ENCODE measurements at regions not wholly inside any gene's neighbourhood (a gene's known extent, or its start where the extent isn't known, plus 50 kb on each side); places are given as distances from the start of the nearest gene placed in this dataset.

GRCh38 chr6:22670605-22671004, 101.2 kb downstream of the HDGFL1 start:
- Histone ChIP-seq H3K9ac (ENCODE audit: low read length) (no peak overlapping the region), H3K27me3 (ENCODE audit: insufficient read depth, low read length) (no peaks in the 10 kb centered on the region), H3K9me3 (ENCODE audit: low read length) (no peaks in the 10 kb centered on the region), H3K9me2 (ENCODE audit: low read depth, low read length) (no peaks in the 10 kb centered on the region), H3K4me3 (ENCODE audit: low read depth, low read length, poor library complexity, severe bottlenecking) (no peak overlapping the region), H3K79me2 (ENCODE audit: insufficient read depth, low read length) (no peaks in the 10 kb centered on the region), H3F3A (ENCODE audit: insufficient read depth, low read length) (no peaks in the 10 kb centered on the region), H3K36me3 (ENCODE audit: insufficient read depth, low read length) (no peaks in the 10 kb centered on the region), H3K27ac (ENCODE audit: low read depth, low read length, poor library complexity, severe bottlenecking) (no peak overlapping the region), H3K4me1 (ENCODE audit: insufficient read depth, low read length, severe bottlenecking) (no peaks in the 10 kb centered on the region), H4K20me1 (ENCODE audit: insufficient read depth, low read length) (no peaks in the 10 kb centered on the region), H2AFZ (ENCODE audit: low read length) (no peak overlapping the region), H3K4me2 (ENCODE audit: low read length) (no peak overlapping the region)
- TF ChIP-seq CTCF (IDR thresholded peaks at IDR 0.05; ENCODE audit: low read length) (no peak), EZH2 (IDR thresholded peaks at IDR 0.05; ENCODE audit: borderline replicate concordance, low read length) (no peak)

GRCh38 chr6:22673474-22673873, 104.1 kb downstream of the HDGFL1 start:
- no peaks in the 10 kb centered on the region for H3K79me2 ChIP-seq (ENCODE audit: insufficient read depth, low read length)
- no peaks in the 10 kb centered on the region for H3K4me1 ChIP-seq (ENCODE audit: insufficient read depth, low read length, severe bottlenecking)
- H3K27me3 ChIP-seq (ENCODE audit: insufficient read depth, low read length): no peaks in the 10 kb centered on the region
- H3K36me3 ChIP-seq (ENCODE audit: insufficient read depth, low read length): no peaks in the 10 kb centered on the region
- no peaks in the 10 kb centered on the region for H3K9me3 ChIP-seq (ENCODE audit: low read length)
- H3K4me2 ChIP-seq (ENCODE audit: low read length): no peak overlapping the region
- H3K9ac ChIP-seq (ENCODE audit: low read length): no peak overlapping the region
- H3K27ac ChIP-seq (ENCODE audit: low read depth, low read length, poor library complexity, severe bottlenecking): no peak overlapping the region
- no peaks in the 10 kb centered on the region for H3F3A ChIP-seq (ENCODE audit: insufficient read depth, low read length)
- no peak overlapping the region for H2AFZ ChIP-seq (ENCODE audit: low read length)
- no peaks in the 10 kb centered on the region for H3K9me2 ChIP-seq (ENCODE audit: low read depth, low read length)
- TF ChIP-seq CTCF (IDR thresholded peaks at IDR 0.05; ENCODE audit: low read length): no peak
- TF ChIP-seq EZH2 (IDR thresholded peaks at IDR 0.05; ENCODE audit: borderline replicate concordance, low read length): no peak
- H3K4me3 ChIP-seq (ENCODE audit: low read depth, low read length, poor library complexity, severe bottlenecking): no peak overlapping the region
- no peaks in the 10 kb centered on the region for H4K20me1 ChIP-seq (ENCODE audit: insufficient read depth, low read length)

- Histone ChIP-seq H3K27me3 (ENCODE audit: insufficient read depth, low read length) (no peaks in the 10 kb centered on the region), H3K79me2 (ENCODE audit: insufficient read depth, low read length) (no peaks in the 10 kb centered on the region), H3K36me3 (ENCODE audit: insufficient read depth, low read length) (no peaks in the 10 kb centered on the region), H3K4me2 (ENCODE audit: low read length) (no peak overlapping the region), H3K4me3 (ENCODE audit: low read depth, low read length, poor library complexity, severe bottlenecking) (no peak overlapping the region), H3K9me2 (ENCODE audit: low read depth, low read length) (no peaks in the 10 kb centered on the region), H3K9ac (ENCODE audit: low read length) (no peak overlapping the region), H2AFZ (ENCODE audit: low read length) (no peak overlapping the region), H3K27ac (ENCODE audit: low read depth, low read length, poor library complexity, severe bottlenecking) (no peak overlapping the region), H4K20me1 (ENCODE audit: insufficient read depth, low read length) (no peaks in the 10 kb centered on the region), H3K9me3 (ENCODE audit: low read length) (no peaks in the 10 kb centered on the region), H3F3A (ENCODE audit: insufficient read depth, low read length) (no peaks in the 10 kb centered on the region), H3K4me1 (ENCODE audit: insufficient read depth, low read length, severe bottlenecking) (no peaks in the 10 kb centered on the region)
- no peak for TF ChIP-seq EZH2 (IDR thresholded peaks at IDR 0.05; ENCODE audit: borderline replicate concordance, low read length)
- no peak for TF ChIP-seq CTCF (IDR thresholded peaks at IDR 0.05; ENCODE audit: low read length)
These were observed 111.6 kb downstream of the HDGFL1 start for GRCh38 chr6:22680950-22681349.

All from OCI-LY1 (cell line).